ENCODE measurements at regions not wholly inside any gene's neighbourhood (a gene's known extent, or its start where the extent isn't known, plus 50 kb on each side); places are given as distances from the start of the nearest gene placed in this dataset.

DNA sequence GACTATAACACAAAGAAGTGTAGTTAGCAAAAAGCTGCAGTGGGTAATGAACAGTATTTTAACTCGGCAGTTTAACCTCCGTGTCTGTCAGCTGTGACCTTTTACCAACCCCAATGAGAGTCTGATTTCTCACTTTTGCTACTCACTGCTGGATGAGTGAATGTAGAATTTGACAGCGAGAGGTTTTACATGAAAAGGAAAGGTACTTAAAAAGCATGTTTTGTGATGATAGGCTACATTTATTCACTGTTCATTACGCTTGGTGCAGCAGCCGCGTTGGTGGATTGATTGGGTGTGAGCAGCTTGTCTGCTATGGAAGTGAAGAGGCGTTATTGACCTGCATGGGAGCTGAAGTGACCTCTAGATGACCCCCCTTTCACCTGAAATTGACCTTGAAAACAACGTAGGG, 867.7 kb downstream of the NR2F1-AS1 start:
- no peak overlapping the region for H3K4me3 ChIP-seq
- no peak for TF ChIP-seq POLR2A (IDR thresholded peaks at IDR 0.05)
- intact Hi-C loops (cut with DNase I): no loop called here
- no peak overlapping the region for H3K27ac ChIP-seq
- ATAC-seq: no peak
- H3K9me3 ChIP-seq: no peaks in the 10 kb centered on the region
- WGBS, 4 donors: 62 to 64% (median 63%) methylated on average over 8 of the region's 8 CpGs
- no peaks in the 10 kb centered on the region for H3K4me1 ChIP-seq
- no peak for DNase-seq
- H3K36me3 ChIP-seq: no peaks in the 10 kb centered on the region
- H3K27me3 ChIP-seq: no peaks in the 10 kb centered on the region

DNA sequence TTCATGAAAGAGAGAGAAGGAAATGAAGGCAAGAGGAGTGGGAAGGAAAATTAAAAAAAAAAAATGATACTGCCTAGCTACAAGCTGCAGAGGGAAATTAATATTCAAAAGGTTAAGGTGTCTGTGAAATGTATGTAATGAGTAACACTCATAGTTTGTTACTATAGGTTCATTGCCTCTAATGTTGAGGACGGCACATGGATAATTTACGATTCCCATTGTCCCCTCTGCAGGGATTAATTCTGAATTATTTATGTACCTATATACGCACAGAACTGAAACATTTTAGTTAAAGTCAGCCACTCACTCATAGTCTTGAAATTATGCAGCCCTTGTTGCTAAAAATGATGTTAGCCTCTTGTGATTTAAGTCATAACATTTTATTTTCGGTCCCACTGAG, 869.1 kb downstream of the NR2F1-AS1 start:
- no peak for TF ChIP-seq POLR2A (IDR thresholded peaks at IDR 0.05)
- TF ChIP-seq, protein P1, sequence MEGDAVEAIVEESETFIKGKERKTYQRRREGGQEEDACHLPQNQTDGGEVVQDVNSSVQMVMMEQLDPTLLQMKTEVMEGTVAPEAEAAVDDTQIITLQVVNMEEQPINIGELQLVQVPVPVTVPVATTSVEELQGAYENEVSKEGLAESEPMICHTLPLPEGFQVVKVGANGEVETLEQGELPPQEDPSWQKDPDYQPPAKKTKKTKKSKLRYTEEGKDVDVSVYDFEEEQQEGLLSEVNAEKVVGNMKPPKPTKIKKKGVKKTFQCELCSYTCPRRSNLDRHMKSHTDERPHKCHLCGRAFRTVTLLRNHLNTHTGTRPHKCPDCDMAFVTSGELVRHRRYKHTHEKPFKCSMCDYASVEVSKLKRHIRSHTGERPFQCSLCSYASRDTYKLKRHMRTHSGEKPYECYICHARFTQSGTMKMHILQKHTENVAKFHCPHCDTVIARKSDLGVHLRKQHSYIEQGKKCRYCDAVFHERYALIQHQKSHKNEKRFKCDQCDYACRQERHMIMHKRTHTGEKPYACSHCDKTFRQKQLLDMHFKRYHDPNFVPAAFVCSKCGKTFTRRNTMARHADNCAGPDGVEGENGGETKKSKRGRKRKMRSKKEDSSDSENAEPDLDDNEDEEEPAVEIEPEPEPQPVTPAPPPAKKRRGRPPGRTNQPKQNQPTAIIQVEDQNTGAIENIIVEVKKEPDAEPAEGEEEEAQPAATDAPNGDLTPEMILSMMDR (IDR thresholded peaks at IDR 0.05): no peak
- H3K9me3 ChIP-seq: no peaks in the 10 kb centered on the region

DNA sequence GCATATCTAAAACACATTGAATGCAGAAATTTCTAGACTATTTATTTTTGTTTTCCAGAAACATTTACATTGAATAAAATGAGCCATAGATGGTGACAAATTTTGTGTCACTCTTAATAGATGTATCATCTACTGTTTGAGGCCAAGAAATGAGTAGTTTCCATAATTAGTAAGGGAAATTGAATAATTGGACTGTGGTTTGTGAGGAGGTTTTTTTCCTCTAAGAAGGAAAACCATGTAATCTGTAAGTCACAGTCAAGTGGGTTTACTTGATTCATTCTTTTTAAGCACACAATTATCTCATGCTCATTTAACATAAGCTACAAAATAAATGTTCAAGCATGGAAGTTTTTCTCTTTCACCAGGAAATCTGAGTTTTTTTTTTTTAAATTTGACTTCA, 876.4 kb downstream of the NR2F1-AS1 start:
- H3K27me3 ChIP-seq: no peaks in the 10 kb centered on the region
- no peaks in the 10 kb centered on the region for H3K9me3 ChIP-seq
- intact Hi-C loops (cut with DNase I): no loop called here
- no peaks in the 10 kb centered on the region for H3K36me3 ChIP-seq
- no peak overlapping the region for H3K4me3 ChIP-seq
- DNase-seq: no peak
- ATAC-seq: no peak
- TF ChIP-seq, protein P1 (IDR thresholded peaks at IDR 0.05): no peak
- no peak for TF ChIP-seq POLR2A (IDR thresholded peaks at IDR 0.05)
- no peak overlapping the region for H3K27ac ChIP-seq
- H3K4me1 ChIP-seq: no peaks in the 10 kb centered on the region

More for the DNA sequence above, 869.1 kb downstream of the NR2F1-AS1 start:
- H3K36me3 ChIP-seq: no peaks in the 10 kb centered on the region
- intact Hi-C loops (cut with DNase I): no loop called here
- no peaks in the 10 kb centered on the region for H3K27me3 ChIP-seq
- no peak for DNase-seq
- ATAC-seq: no peak
- H3K4me1 ChIP-seq: no peaks in the 10 kb centered on the region
- no peak overlapping the region for H3K27ac ChIP-seq
- 86 to 90% (median 86%) methylated on average over 4 of the region's 4 CpGs for WGBS, 4 donors
- H3K4me3 ChIP-seq: no peak overlapping the region

DNA sequence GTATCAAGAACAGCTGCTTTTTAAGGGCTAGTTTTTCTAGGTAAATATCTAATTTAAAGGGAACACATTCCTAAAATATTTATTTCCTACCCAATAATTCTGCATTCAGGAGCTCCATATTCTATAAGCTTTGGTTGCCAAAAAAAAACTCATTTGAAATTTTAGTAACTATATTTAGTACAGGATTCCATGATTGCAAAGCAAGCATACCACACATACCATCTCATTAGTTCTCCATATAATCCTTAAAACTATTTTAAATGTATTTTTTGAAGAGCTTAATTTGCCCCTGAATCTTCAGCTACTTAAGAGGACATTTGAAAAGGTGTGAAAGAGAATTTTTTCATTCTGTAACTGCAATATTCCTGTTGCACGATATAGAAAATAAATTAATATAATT, 877.0 kb downstream of the NR2F1-AS1 start:
- DNase-seq: no peak
- TF ChIP-seq, protein P1 (IDR thresholded peaks at IDR 0.05): no peak
- no peak for TF ChIP-seq POLR2A (IDR thresholded peaks at IDR 0.05)
- 64 to 84% (median 75%) methylated on average over 1 of the region's 1 CpG for WGBS, 4 donors
- intact Hi-C loops (cut with DNase I): no loop called here
- Histone ChIP-seq H3K9me3 (no peaks in the 10 kb centered on the region), H3K27ac (no peak overlapping the region), H3K4me3 (no peak overlapping the region), H3K36me3 (no peaks in the 10 kb centered on the region), H3K27me3 (no peaks in the 10 kb centered on the region), H3K4me1 (no peaks in the 10 kb centered on the region)
- ATAC-seq: no peak

Measured in heart left ventricle (tissue), 16 donors.